K562 (cell line): ENCODE measurements at regions not wholly inside any gene's neighbourhood (a gene's known extent, or its start where the extent isn't known, plus 50 kb on each side); places are given as distances from the start of the nearest gene placed in this dataset.

ENCODE experiments used
- ELF1 ChIP-seq: fragments of 200-800 bp; sonication (Bioruptor generic); IDR thresholded peaks from 2 replicates; pipeline ENCODE4 v1.6.1; 2016; ENCODE audit warnings: missing genetic modification characterization, missing compliant biosample characterization
- RFX1 ChIP-seq: fragments of 450-650 bp; IDR thresholded peaks from 2 replicates; pipeline ENCODE4 v1.6.1; 2016; ENCODE audit warnings: mild to moderate bottlenecking, moderate library complexity
- SMC3 ChIP-seq: conservative IDR thresholded peaks from 2 replicates; pipeline ENCODE4 v1.6.1; 2011; ENCODE audit warnings: low read depth, low read length, improper control_type of control experiment; ENCODE audit not compliant: insufficient read depth

DNA sequence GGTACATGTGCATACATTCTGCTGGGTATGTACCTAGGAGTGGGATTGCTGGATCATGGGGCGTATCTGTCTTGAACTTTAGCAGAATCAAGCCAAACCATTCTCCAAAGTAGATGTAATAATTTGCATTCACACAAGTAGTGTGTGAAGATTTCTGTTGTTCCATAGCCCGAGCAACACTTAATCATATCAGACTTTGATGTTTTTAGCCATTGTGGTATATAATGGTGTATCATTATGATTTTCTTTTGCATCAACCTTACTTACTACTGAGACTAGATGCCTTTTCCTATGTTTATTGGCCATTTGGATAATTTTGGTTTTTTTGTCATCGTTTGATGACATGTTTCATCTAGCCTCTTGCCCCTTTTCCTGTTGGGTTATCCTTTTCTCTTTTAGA lies 72.0 kb upstream of the TNRC6B start:
- TF ChIP-seq SMC3, result no peak
- TF ChIP-seq RFX1, result no peak
- TF ChIP-seq ELF1 (tag), result no peak
